Daoy (cell line): ENCODE measurements at regions not wholly inside any gene's neighbourhood (a gene's known extent, or its start where the extent isn't known, plus 50 kb on each side); places are given as distances from the start of the nearest gene placed in this dataset.

Experiments
- DNase-seq: peaks from one replicate; pipeline ENCODE4 v3.0.0-alpha.2; 2015; ENCODE audit warnings: low read depth

DNA sequence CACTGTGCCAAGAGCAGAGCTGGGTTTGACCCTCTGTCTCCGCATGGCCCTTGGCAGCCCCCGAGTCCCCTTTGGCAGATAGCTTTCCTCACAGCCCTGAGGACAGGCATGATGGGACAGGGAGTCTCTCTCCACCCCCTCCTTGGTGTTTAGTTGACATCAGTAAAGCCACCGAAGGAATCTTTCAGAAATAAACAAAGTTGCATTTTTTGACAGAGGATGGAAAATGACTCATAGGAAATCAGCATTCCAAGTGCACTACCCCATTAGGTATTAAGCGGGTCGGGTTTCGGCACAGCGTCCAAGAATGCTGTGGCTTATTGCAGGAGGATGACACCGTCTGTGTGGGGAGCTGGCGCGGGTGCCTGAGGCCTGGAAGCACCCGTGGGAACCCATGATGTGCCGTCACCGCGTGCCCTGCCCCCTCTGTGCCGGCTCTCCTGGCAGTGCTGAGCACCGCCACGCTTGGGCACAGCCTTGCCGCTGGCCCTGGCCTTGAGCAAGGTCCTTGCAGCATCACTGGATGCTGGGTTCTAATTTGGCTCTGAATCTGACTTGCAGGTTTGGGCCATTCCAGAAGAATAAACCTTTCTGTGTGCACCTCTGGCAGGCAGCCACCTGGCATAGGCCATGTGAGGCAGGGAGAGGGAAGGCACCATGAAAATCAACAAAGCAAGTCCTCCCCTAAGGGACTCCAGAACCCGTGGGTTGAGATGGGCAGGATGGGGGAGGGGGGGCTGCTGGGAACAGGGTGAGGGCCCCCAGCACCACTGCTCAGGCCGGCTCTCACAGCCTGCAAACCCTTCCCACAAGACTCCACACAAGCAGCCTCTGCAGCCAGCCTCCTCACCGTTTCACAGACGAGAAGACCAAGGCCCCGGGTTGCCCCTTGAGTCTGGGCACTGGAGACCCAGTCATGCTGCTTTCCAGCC is 50.5 kb upstream of the ZNF469 start:
- peak; percentile 98 for DNase-seq

DNA sequence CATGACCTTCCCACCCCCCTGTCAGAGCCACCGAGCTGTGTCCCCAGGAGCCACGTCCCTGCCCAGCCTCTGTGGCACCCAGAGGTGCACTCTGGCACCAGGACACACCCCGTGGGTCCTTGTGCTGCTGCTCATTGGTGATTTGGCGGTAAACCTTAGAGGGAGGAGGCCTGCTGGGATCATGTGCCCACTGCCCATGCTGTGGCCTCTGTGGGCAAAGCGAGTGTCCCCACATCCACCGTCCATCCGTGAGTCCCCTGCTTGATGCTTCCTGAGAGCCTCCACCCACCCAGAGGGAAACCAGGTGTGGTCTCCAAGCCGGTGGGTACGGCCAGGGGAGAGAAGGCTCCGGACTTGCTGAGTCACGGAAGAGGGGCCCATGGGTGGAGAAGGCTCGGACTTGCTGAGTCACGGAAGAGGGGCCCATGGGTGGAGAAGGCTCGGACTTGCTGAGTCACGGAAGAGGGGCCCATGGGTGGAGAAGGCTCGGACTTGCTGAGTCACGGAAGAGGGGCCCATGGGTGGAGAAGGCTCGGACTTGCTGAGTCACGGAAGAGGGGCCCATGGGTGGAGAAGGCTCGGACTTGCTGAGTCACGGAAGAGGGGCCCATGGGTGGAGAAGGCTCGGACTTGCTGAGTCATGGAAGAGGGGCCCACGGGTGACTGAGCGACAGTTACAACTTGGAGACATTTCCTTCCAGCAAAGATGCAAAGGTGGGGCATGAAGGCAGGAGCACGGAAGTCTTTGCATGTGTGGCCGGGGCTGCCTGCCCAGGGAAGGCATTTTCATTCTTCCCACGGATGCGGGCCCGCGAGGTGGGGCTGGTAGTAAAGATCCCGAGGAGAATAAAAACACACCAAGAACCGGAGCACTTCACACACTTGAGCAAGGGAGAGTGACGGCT is 49.6 kb upstream of the ZNF469 start:
- DNase-seq: peak; percentile 52
